GM12891 (cell line): ENCODE measurements at regions not wholly inside any gene's neighbourhood (a gene's known extent, or its start where the extent isn't known, plus 50 kb on each side); places are given as distances from the start of the nearest gene placed in this dataset.
A peak's percentile ranks its signal among the peaks of the same experiment; 100 is the strongest.
"Not testable (repeated sequence)": the region's sequence is repeated elsewhere in the genome, so short reads cannot be mapped to it uniquely, and the experiment has no call there.

Experiments used
- DNase-seq: peaks from one replicate; pipeline ENCODE4 v3.0.0; 2011; ENCODE audit warnings: low spot score; ENCODE audit not compliant: insufficient read length
- FAIRE-seq: peaks from 2 replicates; lab custom pipeline; 2011; peaks lifted over from hg19 to GRCh38; lab: Jason Lieb, UNC
- PAX5 ChIP-seq: IDR thresholded peaks from 2 replicates; pipeline ENCODE4 v1.6.1; 2011; ENCODE audit warnings: low read length, moderate library complexity, mild to moderate bottlenecking; ENCODE audit not compliant: insufficient read depth, severe bottlenecking
- POLR2A ChIP-seq: IDR thresholded peaks from 2 replicates; pipeline ENCODE4 v1.6.1; 2011; ENCODE audit warnings: low read depth, low read length, control low read depth
- POLR2AphosphoS5 ChIP-seq: IDR thresholded peaks from 2 replicates; pipeline ENCODE4 v1.6.1; 2011; ENCODE audit warnings: low read depth, low read length, control low read depth
- POU2F2 ChIP-seq: IDR thresholded peaks from 2 replicates; pipeline ENCODE4 v1.6.1; 2011; ENCODE audit warnings: low read depth, mild to moderate bottlenecking, control low read depth, low read length, moderate library complexity
- SPI1 ChIP-seq: IDR thresholded peaks from 2 replicates; pipeline ENCODE4 v1.6.1; 2011; ENCODE audit warnings: low read depth, low read length, control low read depth
- TAF1 ChIP-seq: IDR thresholded peaks from 2 replicates; pipeline ENCODE4 v1.6.1; 2011; ENCODE audit warnings: low read depth, low read length, control low read depth

DNA sequence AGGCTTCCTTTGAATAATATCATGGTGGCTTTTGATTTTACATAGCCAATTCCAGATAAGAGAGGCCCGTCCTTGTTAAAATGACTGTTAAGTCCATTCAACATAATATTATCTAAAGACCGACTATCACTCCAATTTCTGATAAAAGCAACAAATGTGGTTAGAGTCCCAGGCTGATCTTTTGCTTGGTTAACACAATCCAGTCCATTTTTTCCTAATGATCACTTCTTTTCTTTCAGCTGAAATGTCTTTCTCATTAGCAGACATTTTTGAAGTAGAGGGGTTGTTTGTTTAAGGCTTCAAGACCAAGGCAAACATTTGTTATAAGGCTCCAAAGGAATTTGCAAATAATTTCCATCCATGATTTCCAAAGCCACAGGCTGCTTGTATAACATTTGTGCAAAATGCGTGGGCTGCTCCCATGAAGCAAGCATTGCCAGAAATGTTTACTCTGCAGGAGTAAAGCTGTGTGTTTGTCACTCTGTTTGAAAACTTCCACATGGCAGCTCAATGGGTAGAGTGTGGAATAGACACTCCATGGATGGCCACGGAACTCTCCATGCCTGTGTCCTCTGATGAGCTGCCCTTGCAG lies 111.5 kb downstream of the PSMG1 start:
- FAIRE-seq, result no peak
- TF ChIP-seq TAF1 (no peak), POU2F2 (no peak)

DNA sequence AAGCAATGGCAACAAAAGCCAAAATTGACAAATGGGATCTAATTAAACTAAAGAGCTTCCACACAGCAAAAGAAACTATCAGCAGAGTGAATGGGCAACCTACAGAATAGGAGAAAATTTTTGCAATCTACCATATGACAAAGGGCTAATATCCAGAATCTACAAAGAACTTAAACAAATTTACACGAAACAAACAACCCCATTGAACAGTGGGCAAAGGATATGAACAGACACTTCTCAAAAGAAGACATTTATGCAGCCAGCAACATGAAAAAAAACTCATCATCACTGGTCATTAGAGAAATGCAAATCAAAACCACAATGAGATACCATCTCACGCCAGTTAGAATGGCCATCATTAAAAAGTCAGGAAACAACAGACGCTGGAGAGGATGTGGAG lies 113.4 kb downstream of the PSMG1 start:
- not testable (repeated sequence) for DNase-seq, FAIRE-seq

More for the DNA sequence above, 111.5 kb downstream of the PSMG1 start:
- no peak for DNase-seq

DNA sequence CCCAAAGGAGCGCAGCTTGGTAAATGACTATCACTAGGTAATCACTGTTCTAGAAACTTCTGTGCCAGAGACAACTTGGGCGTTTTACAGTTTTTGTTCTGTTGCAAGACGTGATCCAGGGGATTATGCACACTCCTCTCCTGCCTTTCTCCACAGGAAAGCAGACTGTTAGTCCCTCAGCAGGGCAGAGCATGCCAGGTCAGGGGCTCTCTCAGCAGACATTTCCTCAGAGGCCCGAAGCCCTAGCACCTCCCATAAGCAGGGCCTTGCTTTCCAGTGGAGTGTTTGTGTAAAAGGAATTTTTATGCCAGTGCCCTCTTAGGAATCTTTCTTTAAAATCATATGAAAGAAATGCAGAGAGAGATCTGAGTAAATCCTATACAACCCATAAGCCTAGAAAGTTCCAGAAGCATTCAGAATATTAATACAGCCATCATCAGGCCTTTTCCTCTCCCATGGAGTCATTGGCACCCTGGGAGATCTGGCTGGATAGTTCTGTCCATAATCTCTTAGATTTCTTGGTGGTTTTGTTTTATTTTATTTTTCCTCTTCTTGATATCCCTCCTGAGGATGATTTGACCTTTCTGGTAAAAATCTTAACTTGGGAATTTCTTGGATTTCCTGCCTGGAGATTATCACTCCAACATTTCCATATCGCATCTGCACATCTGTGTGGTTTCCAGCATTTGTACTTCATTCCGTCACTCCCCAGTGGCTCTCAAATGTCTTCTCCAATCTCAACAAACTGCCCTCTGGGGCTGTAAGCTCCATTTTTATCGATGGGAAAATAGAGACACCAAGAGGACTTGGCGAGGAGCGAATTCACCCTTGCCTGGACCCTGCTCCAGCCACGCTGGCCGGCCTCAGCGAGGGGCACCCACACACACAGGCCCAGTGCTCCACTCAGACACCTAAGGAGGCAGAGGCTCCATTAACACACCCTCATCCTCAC lies 116.1 kb downstream of the PSMG1 start:
- FAIRE-seq, result no peak
- no peak for TF ChIP-seq TAF1
- TF ChIP-seq SPI1, result no peak
- TF ChIP-seq PAX5, result no peak
- TF ChIP-seq POLR2AphosphoS5, result no peak
- no peak for TF ChIP-seq POLR2A
- TF ChIP-seq POU2F2, result no peak
- DNase-seq, result no peak

- FAIRE-seq (no peak), DNase-seq (no peak)
- no peak for TF ChIP-seq PAX5
- no peak for TF ChIP-seq TAF1
- no peak for TF ChIP-seq POU2F2
- no peak for TF ChIP-seq POLR2A
- TF ChIP-seq SPI1, result no peak
- TF ChIP-seq POLR2AphosphoS5, result no peak
These were observed 117.3 kb downstream of the PSMG1 start for GRCh38 chr21:39065917-39066316.

GRCh38 chr21:39064325-39065012 lies 118.8 kb downstream of the PSMG1 start:
- TF ChIP-seq POLR2A (no peak), POU2F2 (no peak), POLR2AphosphoS5 (no peak), SPI1 (no peak), PAX5 (no peak), TAF1 (no peak)
- DNase-seq (no peak), FAIRE-seq (no peak)

DNA sequence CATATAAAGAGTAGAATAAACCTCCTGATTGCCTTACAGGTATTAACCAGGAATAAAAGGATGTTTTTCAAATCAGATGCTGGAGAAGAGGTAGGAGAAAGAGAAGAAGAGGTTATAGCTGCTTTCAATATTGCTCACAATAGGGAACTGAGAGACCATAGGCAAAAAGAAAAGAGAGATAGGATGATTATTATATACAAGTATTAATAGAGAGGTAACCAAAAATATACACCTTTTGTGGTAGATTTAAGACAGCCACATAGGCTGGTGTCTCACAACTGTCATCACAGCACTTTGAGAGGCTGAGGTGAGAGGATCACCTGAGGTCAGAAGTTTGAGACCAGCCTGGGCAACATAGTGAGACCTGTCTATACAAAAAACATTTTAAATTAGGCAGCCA lies 119.7 kb downstream of the PSMG1 start:
- FAIRE-seq (no peak), DNase-seq (no peak)
- TF ChIP-seq SPI1, result peak; percentile 17; the same call in 1 of the 2 replicates
- no peak for TF ChIP-seq POU2F2

DNA sequence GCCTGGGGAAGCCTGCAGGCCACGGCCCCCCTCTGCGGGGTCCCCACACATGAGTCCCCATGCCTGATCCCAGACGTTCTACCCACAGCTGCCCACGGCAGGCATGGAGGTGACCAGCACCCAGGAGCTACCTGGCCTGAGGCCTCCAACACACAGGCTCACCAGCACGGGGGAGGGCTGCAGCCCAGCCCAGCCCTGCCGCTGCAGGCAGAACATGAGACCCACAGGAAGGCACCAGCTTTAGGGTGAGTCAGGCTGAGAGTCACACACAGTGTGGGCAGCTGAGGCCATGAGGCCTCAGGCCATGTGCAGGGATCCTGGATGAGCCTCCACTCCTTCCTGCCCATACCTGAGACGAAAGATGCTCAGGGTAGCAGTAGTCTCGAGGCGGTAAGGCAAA lies 121.1 kb downstream of the PSMG1 start:
- no peak for FAIRE-seq
- TF ChIP-seq PAX5 (no peak), POLR2AphosphoS5 (no peak), SPI1 (no peak), POU2F2 (no peak)
- no peak for DNase-seq

DNA sequence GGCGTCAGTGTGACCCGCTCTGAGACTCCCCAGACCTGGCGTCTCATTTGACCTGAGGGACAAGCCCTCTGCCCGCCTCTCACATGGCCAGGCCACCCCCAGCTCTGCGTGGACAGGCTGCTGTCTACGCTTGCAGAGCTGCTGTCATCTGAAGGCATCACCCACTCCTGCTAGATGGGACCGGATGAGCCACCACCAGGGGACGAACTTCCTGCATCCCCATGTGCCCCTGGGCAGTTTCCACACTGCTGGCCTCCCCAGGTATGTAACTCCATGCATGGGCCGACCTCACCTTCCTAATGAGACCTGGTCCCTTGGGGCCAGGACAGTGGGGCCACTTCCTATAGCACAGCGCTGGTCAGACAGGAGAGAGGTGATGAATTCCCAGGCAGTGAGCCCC lies 121.5 kb downstream of the PSMG1 start:
- FAIRE-seq (no peak), DNase-seq (no peak)
- TF ChIP-seq POLR2A, result no peak
- TF ChIP-seq SPI1, result no peak
- TF ChIP-seq POU2F2, result no peak
- TF ChIP-seq PAX5, result no peak
- TF ChIP-seq TAF1, result no peak

DNA sequence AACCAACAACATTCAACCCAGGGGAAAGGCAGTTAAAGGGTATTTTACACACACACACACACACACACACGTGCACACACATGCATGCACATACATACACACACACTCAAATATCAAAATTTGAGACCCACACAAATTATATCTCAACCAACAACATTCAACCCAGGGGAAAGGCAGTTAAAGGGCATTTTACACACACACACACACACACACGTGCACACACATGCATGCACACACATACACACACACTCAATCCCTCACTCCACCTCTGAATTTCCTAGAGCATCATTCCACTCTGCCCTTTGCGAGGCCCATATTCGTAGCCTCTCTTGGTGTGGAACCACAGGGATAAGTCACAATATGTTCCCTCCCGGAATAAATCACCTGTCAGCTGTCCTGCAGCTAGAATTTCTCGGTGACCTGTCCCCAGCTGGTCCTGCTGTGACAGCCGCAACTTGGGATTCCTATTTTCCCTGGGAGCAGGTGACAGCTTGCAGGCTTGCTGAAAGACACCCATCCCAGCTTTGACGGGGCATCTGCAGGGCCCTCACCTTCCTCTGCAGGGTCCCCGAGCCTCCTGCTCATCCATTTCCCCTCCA lies 122.7 kb downstream of the PSMG1 start:
- DNase-seq (no peak), FAIRE-seq (no peak)
- TF ChIP-seq TAF1 (no peak), PAX5 (no peak), POLR2A (no peak), SPI1 (no peak), POLR2AphosphoS5 (no peak), POU2F2 (no peak)

DNA sequence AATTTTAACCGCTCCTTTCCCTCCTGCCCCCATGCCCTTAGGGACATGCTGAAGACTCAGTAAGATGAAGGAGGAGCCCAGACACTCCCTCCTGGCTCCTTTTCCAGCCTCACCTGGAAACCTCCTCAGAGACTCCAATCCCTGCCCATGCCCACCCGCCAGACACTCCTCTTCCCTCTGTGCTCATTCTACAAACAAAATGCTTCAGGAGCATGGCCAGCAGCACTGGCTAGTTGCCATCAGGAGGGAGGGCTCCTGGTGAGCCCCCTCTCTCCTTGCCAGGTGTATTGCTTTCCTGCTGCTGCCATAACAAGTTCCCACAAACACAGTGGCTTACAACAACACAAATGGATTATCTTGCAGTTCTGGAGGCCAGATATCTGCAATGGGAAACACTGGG lies 126.1 kb downstream of the PSMG1 start:
- FAIRE-seq, result no peak
- DNase-seq, result no peak
- TF ChIP-seq POU2F2, result no peak
- TF ChIP-seq TAF1, result no peak
- TF ChIP-seq POLR2AphosphoS5, result no peak
- no peak for TF ChIP-seq POLR2A
- no peak for TF ChIP-seq PAX5
- no peak for TF ChIP-seq SPI1
